Cardiac fibroblast (primary cell): ENCODE measurements at regions not wholly inside any gene's neighbourhood (a gene's known extent, or its start where the extent isn't known, plus 50 kb on each side); places are given as distances from the start of the nearest gene placed in this dataset.
"Not testable (repeated sequence)": the region's sequence is repeated elsewhere in the genome, so short reads cannot be mapped to it uniquely, and the experiment has no call there.

Experiments
- DNase-seq, 2 donors: peaks; one replicate each; pipeline versions ENCODE4 v3.0.0 to v3.0.0-alpha.2; 2010; ENCODE audit warnings: low read depth in 2 of 2
- H3K4me3 ChIP-seq, 2 donors: replicated peaks in 1 of 2; 1 replicate in 1 of 2; 2 replicates in 1 of 2; pipeline ENCODE4 v1.5.1; 2011; ENCODE audit warnings: low read depth in 2 of 2, low read length in 2 of 2, mild to moderate bottlenecking in 2 of 2, moderate library complexity in 1 of 2
- CTCF ChIP-seq: IDR thresholded peaks from one replicate; pipeline ENCODE4 v1.5.1; 2011; ENCODE audit warnings: low read depth, mild to moderate bottlenecking, low read length, inconsistent platforms

DNA sequence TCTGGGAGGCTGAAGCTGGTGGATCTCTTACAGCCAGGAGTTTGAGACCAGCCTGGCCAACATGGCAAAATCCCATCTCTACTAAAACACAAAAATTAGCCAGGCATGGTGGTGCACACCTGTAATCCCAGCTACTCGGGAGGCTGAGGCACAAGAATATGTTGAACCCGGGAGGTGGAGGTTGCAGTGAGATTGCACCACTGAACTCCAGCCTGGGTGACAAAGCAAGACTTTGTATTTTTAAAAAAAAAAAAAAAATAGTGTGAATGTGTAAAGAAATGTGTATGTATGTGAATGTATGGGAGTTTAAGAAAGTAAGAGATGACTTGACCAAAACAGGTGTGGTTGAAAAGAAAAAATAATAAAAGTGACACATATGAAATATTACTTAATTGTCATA is 167.7 kb upstream of the TEX13C start:
- no peak for DNase-seq
- no peak for TF ChIP-seq CTCF
- H3K4me3 ChIP-seq = no peak overlapping the region

- TF ChIP-seq CTCF = no peak
- H3K4me3 ChIP-seq = no peak overlapping the region
- DNase-seq = no peak
Observed at GRCh38 chrX:125153621-125154020, 166.1 kb upstream of the TEX13C start.

DNA sequence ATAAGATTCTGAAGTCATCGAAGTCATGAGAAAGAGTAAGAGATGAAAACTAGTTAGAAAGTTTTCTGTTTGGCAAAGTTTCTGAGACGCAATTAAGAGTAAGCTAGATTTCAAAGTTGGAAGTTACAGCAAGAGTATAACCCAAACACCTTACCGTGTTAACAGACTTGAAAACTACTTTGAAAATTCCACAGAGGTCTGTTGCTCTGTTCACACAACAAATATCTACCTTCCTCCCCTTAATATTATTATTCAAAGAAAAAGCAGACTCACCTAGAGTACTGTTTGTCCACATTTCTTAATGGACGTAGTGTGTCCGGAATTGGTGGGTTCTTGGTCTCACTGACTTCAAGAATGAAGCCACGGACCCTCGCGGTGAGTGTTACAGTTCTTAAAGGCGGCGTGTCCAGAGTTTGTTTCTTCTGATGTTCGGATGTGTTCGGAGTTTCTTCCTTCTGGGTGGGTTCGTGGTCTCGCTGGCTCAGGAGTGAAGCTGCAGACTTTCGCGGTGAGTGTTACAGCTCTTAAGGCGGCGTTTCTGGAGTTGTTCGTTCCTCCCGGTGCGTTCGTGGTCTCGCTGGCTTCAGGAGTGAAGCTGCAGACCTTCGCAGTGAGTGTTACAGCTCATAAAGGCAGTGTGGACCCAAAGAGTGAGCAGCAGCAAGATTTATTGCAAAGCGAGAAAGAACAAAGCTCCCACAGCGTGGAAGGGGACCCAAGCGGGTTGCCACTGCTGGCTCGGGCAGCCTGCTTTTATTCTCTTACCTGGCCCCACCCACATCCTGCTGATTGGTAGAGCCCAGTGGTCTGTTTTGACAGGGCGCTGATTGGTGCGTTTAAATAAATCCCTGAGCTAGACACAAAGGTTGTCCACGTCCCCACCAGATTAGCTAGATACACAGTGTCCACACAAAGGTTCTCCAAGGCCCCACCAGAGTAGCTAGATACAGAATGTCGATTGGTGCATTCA is 165.1 kb upstream of the TEX13C start:
- DNase-seq, H3K4me3 ChIP-seq: not testable (repeated sequence)

GRCh38 chrX:125155296-125156033 is 164.2 kb upstream of the TEX13C start:
- not testable (repeated sequence) for DNase-seq, H3K4me3 ChIP-seq

GRCh38 chrX:125170459-125170858 is 149.2 kb upstream of the TEX13C start:
- H3K4me3 ChIP-seq = no peak overlapping the region
- DNase-seq = no peak
- no peak for TF ChIP-seq CTCF

DNA sequence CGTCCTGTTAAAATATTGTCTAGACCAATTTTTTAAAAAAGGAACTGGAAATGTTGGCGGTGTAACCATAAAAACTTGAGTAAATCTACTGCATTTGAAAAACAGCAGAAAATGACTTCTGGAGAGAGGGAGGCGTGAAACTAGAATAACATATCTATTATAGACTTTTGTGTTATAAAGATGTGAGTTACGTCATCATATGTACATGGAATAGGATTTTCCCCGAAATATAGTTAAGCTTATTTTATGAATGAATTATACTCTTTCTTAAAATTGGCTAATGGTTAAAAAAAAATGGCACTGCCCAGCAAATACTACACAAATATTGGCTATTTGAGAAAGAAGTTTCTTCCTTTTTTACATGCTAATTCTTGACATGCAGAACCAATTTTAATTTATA is 147.1 kb upstream of the TEX13C start:
- no peak for TF ChIP-seq CTCF
- H3K4me3 ChIP-seq = no peak overlapping the region
- DNase-seq = no peak

- no peak for DNase-seq
- TF ChIP-seq CTCF = no peak
- no peak overlapping the region for H3K4me3 ChIP-seq
Observed at GRCh38 chrX:125175991-125176584, 143.6 kb upstream of the TEX13C start.
